ENCODE measurements at regions not wholly inside any gene's neighbourhood (a gene's known extent, or its start where the extent isn't known, plus 50 kb on each side); places are given as distances from the start of the nearest gene placed in this dataset.
A peak's percentile ranks its signal among the peaks of the same experiment; 100 is the strongest.

GRCh38 chr7:54810401-54810800 is 51.4 kb upstream of the SEC61G start:
- DNase-seq (ENCODE audit: low spot score in 2 of 2): no peak
- no peak for ATAC-seq
- Mint-ChIP-seq H3K27ac (no peak overlapping the region), H3K36me3 (peaks cover 0 to 5% of the 10 kb centered on the region in 2 donors), H3K9me3 (no peaks in the 10 kb centered on the region)

GRCh38 chr7:54811041-54811845 is 52.2 kb upstream of the SEC61G start:
- Mint-ChIP-seq H3K9me3 (no peaks in the 10 kb centered on the region), H3K27ac (no peak overlapping the region), H3K36me3 (peaks cover 0 to 5% of the 10 kb centered on the region in 2 donors)
- DNase-seq (ENCODE audit: low spot score in 2 of 2) (no peak), ATAC-seq (peak in 1 of 2 donors; percentile 53)

GRCh38 chr7:54811846-54812254 is 52.8 kb upstream of the SEC61G start:
- ATAC-seq (no peak), DNase-seq (ENCODE audit: low spot score in 2 of 2) (no peak)
- Mint-ChIP-seq H3K9me3 (no peaks in the 10 kb centered on the region), H3K36me3 (peaks cover 0 to 5% of the 10 kb centered on the region in 2 donors), H3K27ac (no peak overlapping the region)

DNA sequence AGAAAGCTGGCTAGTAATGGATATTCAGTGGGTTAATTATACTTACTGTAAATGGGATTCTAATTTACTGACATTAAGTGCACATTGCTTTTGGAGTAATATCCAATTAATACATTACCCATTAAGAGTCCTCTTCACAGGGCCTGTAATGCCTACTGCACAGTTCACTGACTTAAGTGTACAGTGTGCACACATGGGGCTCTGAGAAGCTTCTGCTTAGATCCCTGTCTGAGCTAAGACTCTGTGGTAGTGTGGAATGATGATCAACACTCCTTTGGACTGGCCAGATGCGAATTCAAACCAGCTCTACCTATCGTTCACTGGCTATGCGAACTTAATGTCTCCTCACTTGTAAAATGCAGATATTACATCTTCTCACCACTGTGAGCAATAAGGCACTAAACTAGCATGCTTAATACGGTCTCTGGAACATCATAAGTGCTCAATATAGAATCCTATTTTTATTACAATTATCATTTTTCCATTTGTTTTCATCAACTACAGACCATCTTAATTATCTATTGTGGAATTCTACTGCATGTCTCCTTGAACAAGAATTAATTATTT is 53.8 kb upstream of the SEC61G start:
- Mint-ChIP-seq H3K36me3 (peaks cover 0 to 5% of the 10 kb centered on the region in 2 donors), H3K27ac (no peak overlapping the region), H3K9me3 (no peaks in the 10 kb centered on the region)
- DNase-seq (ENCODE audit: low spot score in 2 of 2): no peak
- ATAC-seq: no peak

DNA sequence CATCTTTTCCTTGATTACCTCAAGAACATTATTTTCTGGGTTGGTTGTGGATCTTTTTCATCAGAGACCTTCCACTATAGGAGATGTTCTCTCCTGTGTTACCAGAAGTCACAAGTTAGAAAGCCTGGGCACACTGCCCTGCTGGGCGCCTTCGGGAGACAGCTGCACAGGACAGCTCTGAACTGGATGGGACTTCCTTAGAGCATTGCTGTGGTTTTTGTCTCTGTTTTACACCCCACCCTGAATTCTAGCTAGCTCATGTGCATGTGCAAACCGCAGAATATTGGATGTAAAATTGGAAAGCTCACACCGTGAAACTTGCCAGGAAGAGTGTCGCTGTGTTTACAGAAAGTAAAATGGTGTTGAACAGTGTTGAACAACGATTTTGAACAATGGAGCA is 54.4 kb upstream of the SEC61G start:
- Mint-ChIP-seq H3K36me3 (peaks cover 0 to 5% of the 10 kb centered on the region in 2 donors), H3K9me3 (no peaks in the 10 kb centered on the region), H3K27ac (no peak overlapping the region)
- ATAC-seq (no peak), DNase-seq (ENCODE audit: low spot score in 2 of 2) (no peak)

DNA sequence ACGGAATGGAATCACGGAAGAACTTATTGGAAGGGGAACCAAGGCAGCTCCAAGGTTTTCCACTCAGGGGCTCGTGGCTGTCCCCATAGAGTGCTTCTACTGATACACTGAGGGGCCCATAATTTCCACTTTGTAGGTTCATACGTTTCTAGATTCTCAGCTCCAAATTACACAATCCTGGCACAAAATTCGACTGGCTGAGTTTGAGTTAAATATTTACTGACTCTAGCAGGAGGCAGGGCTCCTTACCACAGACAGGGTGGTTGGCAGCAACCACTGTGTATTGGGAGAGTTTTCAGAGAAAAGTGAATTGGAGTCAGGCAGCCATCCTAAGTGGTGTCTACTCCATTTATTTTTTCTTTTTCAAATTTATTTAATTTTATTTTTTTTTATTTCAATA is 55.4 kb upstream of the SEC61G start:
- no peaks in the 10 kb centered on the region for H3K9me3 Mint-ChIP-seq

GRCh38 chr7:54817152-54817551 is 58.1 kb upstream of the SEC61G start:
- Mint-ChIP-seq H3K36me3 (no peaks in the 10 kb centered on the region), H3K9me3 (no peaks in the 10 kb centered on the region), H3K27ac (no peak overlapping the region)
- ATAC-seq (no peak), DNase-seq (ENCODE audit: low spot score in 2 of 2) (no peak)

More for the DNA sequence above, 55.4 kb upstream of the SEC61G start:
- peaks cover 0 to 1% of the 10 kb centered on the region in 2 donors for H3K36me3 Mint-ChIP-seq
- no peak for ATAC-seq
- no peak for DNase-seq (ENCODE audit: low spot score in 2 of 2)
- no peak overlapping the region for H3K27ac Mint-ChIP-seq

DNA sequence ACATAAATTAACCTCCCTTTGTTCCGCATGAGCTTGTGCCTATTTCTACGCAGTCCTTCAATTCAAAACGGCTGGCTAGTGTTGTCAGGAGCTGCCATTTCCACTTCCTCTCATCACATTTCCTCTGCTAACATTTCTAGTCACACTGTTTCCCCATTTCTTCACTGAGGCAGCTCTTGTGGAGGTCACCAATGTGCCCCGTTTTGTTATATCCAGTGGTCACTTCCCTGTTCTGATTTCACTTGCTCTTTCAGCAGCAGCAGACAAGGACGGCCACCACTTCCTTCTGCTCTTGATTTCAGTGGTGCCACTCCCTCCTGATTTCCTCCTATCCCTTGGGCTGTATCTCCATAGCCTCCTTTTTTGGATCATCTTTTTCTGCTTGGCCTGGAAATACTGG is 64.8 kb upstream of the SEC61G start:
- H3K9me3 Mint-ChIP-seq: peaks cover 3 to 6% of the 10 kb centered on the region in 2 donors
- ATAC-seq: no peak
- no peak overlapping the region for H3K27ac Mint-ChIP-seq
- no peaks in the 10 kb centered on the region for H3K36me3 Mint-ChIP-seq
- DNase-seq (ENCODE audit: low spot score in 2 of 2): no peak

- H3K27ac Mint-ChIP-seq: no peak overlapping the region
- H3K9me3 Mint-ChIP-seq: peaks cover 8 to 10% of the 10 kb centered on the region in 2 donors
- peaks cover 0 to 4% of the 10 kb centered on the region in 2 donors for H3K36me3 Mint-ChIP-seq
- DNase-seq (ENCODE audit: low spot score in 2 of 2) (no peak), ATAC-seq (no peak)
Measured at GRCh38 chr7:54824655-54825054, 65.6 kb upstream of the SEC61G start.

GRCh38 chr7:54825368-54825767 is 66.4 kb upstream of the SEC61G start:
- Mint-ChIP-seq H3K36me3 (peaks cover 0 to 4% of the 10 kb centered on the region in 2 donors), H3K9me3 (peaks cover 8 to 10% of the 10 kb centered on the region in 2 donors), H3K27ac (no peak overlapping the region)
- ATAC-seq (no peak), DNase-seq (ENCODE audit: low spot score in 2 of 2) (no peak)

- DNase-seq (ENCODE audit: low spot score in 2 of 2): no peak
- Mint-ChIP-seq H3K27ac (no peak overlapping the region), H3K36me3 (peaks cover 0 to 4% of the 10 kb centered on the region in 2 donors), H3K9me3 (peaks cover 10 to 12% of the 10 kb centered on the region in 2 donors)
- ATAC-seq: no peak
Measured at GRCh38 chr7:54827734-54828133, 68.7 kb upstream of the SEC61G start.

DNA sequence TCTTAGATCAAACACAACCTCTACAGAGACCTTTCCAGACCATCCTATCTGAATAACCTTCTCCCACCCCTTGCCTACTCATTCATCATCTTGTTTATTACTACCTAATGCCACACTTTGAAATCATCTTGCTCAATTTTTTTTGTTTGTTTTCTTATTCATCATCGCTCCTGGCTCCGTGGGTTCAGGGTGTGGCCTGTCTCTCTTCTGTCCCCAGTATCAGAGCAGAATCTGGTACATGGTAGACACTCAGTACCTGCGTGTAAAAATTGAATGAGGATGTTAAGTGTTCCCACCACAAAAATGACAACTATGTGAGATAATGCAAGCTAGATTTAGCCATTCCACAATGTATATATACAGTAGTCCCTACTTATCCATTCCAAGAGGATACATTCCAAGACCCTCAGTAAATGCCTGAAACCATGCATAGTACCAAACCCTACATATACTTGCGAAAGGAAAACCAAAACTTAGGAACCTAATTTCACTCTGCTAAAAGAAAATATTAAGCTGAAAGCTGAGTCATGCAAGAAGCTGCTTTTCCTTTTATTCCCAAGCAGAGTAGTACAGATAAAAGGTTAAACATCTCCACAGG is 72.1 kb upstream of the SEC61G start:
- Mint-ChIP-seq H3K27ac (no peak overlapping the region), H3K9me3 (peaks cover 10 to 12% of the 10 kb centered on the region in 2 donors), H3K36me3 (peaks cover 0 to 4% of the 10 kb centered on the region in 2 donors)
- DNase-seq (ENCODE audit: low spot score in 2 of 2): no peak
- ATAC-seq: no peak

- peaks cover 0 to 4% of the 10 kb centered on the region in 2 donors for H3K36me3 Mint-ChIP-seq
- no peak for DNase-seq (ENCODE audit: low spot score in 2 of 2)
- H3K9me3 Mint-ChIP-seq: peaks cover 10 to 12% of the 10 kb centered on the region in 2 donors
- no peak for ATAC-seq
- no peak overlapping the region for H3K27ac Mint-ChIP-seq
Measured at GRCh38 chr7:54831644-54832095, 72.7 kb upstream of the SEC61G start.

- Mint-ChIP-seq H3K27ac (no peak overlapping the region), H3K9me3 (peaks cover 10 to 12% of the 10 kb centered on the region in 2 donors), H3K36me3 (peaks cover 0 to 4% of the 10 kb centered on the region in 2 donors)
- DNase-seq (ENCODE audit: low spot score in 2 of 2) (no peak), ATAC-seq (no peak)
Measured at GRCh38 chr7:54833001-54833467, 74.0 kb upstream of the SEC61G start.

- Mint-ChIP-seq H3K9me3 (no peaks in the 10 kb centered on the region), H3K27ac (no peak overlapping the region), H3K36me3 (no peaks in the 10 kb centered on the region)
- DNase-seq (ENCODE audit: low spot score in 2 of 2) (no peak), ATAC-seq (no peak)
Measured at GRCh38 chr7:54837168-54837567, 78.2 kb upstream of the SEC61G start.

- DNase-seq (ENCODE audit: low spot score in 2 of 2): no peak
- ATAC-seq: no peak
- H3K27ac Mint-ChIP-seq: no peak overlapping the region
- H3K36me3 Mint-ChIP-seq: no peaks in the 10 kb centered on the region
- H3K9me3 Mint-ChIP-seq: no peaks in the 10 kb centered on the region
Measured at GRCh38 chr7:54837761-54838160, 78.8 kb upstream of the SEC61G start.

- ATAC-seq: no peak
- Mint-ChIP-seq H3K27ac (no peak overlapping the region), H3K36me3 (no peaks in the 10 kb centered on the region), H3K9me3 (no peaks in the 10 kb centered on the region)
- DNase-seq (ENCODE audit: low spot score in 2 of 2): no peak
Measured at GRCh38 chr7:54838175-54838910, 79.3 kb upstream of the SEC61G start.

All from activated naive CD4-positive, alpha-beta T cell treated with anti-CD3 and anti-CD28 coated beads, Interleukin-2, amount 50 U/mL, for 72 hours (primary cell).